Stimulated activated CD4-positive, alpha-beta T cell treated with anti-CD3 and anti-CD28 coated beads, Interleukin-12 subunit alpha, Interleukin-12 subunit beta, amount 100 ng/mL, for 24 hours (primary cell): ENCODE measurements at regions not wholly inside any gene's neighbourhood (a gene's known extent, or its start where the extent isn't known, plus 50 kb on each side); places are given as distances from the start of the nearest gene placed in this dataset.

Source experiments
- DNase-seq, 2 experiments: peaks; one replicate each; pipeline ENCODE4 v3.0.0-alpha.2; 2020; ENCODE audit warnings: low read depth in 2 of 2

DNA sequence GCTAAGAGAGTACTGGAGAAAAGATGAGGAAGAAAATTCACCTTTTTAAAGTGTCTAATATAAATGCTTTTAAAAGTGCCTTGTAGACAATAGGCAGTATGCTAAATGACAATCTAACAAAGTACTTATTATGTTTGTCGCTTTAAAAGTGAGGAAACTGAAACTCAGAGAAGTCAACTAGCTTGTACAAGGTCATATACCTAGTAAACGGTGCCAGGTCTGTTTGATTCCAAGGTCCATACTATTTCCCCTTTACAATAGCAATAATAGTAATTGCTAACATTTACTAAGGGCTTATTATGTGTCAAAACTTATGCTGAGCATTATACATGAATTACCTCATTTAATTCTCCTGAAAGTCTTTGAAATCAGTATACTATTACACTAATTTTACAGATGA is 328.6 kb upstream of the SLC24A2 start:
- DNase-seq, result no peak

GRCh38 chr9:20114974-20115373 is 326.1 kb upstream of the SLC24A2 start:
- no peak for DNase-seq

GRCh38 chr9:20112205-20112783 is 323.5 kb upstream of the SLC24A2 start:
- no peak for DNase-seq

DNA sequence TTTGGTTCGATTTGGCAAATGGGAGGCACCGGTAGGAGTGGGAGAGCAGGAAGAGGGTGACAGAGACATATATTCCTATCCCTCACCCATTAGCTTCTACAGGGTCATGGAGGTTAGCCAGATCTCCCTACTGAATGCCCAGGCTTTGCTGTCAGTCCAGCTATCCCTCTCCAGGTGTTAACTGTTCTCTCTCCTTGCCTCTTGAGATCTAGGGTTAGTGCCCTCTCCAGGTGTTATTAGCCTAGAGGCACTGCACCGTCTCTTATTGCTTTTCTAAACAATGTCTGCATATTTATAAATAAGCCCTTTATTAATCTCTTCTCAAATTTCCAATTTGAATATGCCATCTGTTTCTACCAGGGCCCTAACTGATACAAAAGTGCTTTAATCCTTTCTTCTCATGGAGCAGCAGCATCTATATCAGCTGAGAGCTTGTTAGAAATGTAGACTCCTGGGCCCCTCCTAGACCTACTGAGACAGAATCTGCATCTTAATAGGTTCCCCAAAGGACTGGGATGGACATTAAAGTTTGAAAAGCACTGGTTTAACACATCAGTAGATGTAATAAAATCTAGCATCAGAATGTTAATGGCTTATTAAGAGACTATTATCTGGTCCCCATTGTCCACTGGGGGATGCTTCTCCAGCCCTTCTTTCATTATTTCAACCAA is 322.5 kb upstream of the SLC24A2 start:
- DNase-seq, result no peak

DNA sequence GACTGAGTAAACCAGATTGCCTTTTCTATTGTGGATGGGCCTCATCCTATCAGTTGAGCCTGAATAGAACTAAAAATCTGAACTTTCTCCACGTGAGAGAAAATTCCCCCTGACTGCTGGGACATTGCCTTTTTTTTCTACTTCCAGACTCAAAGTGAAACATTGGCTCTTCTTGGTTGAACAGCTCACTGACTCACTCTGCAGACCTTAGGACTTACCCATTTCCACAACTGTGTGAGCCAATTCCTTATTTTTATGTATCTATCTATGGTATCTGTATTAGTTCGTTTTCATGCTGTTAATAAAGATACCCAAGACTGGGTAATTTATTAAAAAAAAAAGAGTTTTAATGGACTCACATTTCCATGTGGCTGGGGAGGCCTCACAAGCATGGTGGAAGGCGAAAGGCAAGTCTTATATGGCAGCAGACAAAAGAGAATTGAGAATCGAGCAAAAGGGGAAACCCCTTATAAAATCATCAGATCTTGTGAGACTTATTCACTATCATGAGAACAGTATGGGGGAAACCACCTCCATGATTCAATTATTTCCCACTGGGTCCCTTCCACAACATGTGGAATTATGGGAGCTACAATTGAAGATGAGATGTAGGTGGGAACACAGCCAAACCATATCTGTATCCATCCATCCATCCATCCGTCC is 306.7 kb upstream of the SLC24A2 start:
- DNase-seq, result no peak

- no peak for DNase-seq
Observed at GRCh38 chr9:20092561-20092960, 303.7 kb upstream of the SLC24A2 start.

DNA sequence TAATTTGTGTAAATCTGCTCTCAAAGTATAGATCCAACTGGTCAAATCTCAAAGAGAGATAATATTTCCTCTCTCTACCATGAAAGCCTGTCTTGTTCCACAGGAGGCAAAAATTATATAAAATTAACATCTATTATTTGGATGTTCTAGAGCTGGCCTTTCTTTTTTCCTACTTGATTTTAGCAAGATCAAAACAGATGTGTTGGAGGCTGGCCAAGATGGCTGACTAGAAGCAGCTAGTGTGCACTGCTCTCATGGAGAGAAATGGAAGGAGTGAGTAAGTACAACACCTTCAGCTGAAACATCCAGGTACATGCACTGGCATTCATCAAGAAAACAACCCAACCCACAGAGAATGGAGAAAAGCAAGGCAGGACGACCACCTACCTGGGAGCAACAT is 298.6 kb upstream of the SLC24A2 start:
- no peak for DNase-seq

DNA sequence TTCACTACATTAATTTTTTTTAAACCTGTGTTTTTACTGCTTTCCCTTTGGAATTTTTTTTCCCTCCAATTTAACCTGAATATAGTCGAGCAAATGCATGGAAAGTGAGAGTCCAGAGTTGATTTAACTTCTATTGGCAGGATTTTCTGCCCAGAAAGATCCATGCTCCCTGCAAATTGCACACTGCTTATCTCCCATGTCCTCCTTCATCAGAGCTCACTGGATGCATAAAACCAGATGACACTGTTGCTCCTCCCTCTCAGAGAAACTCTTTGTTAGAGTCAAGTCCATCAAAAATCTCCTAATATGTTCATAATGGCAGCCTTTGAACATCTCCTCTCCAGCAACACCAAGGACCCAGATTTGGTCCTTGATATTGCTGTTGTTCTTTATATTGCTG is 297.0 kb upstream of the SLC24A2 start:
- no peak for DNase-seq

DNA sequence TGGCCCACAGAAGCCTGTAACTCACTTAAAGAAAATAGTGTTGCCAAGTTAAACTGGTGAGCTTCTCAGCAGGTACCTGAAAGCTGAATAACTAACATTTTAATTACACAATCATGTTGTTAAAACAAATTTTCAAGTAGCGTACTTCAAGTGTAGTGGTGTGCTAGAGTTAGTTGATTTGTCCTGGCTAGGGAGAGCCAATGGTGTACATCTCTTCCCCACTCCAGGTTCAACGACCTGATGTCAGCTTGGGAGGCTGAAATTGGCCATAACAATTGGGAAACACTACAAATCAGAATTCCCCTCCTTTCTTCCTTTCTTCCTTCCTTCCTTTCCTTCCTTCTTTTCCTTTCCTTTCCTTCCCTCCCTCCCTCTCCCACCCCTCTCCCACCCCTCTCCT is 295.3 kb upstream of the SLC24A2 start:
- no peak for DNase-seq

- DNase-seq, result no peak
Observed at GRCh38 chr9:20083390-20083789, 294.6 kb upstream of the SLC24A2 start.

- no peak for DNase-seq
Observed at GRCh38 chr9:20082831-20083230, 294.0 kb upstream of the SLC24A2 start.

GRCh38 chr9:20082406-20082805 is 293.6 kb upstream of the SLC24A2 start:
- no peak for DNase-seq

- DNase-seq, result no peak
Observed at GRCh38 chr9:20078246-20078645, 289.4 kb upstream of the SLC24A2 start.

DNA sequence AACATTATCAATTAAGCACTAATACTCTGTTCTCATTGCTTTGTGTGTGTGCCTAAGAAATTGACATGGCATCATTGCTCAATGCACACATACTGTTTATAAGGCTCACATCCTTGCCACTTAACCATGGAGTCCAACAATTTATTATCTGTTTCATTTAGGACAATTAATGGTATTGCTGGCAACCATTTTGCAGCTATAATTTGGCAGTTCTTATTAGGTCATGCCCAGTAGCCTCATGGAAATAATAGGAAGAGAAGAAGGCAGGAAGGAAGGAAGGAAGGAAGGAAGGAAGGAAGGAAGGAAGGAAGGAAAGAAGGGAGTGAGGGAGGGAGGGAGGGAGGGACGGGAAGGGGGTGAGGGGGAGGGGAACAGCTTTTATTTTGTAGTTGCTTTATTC is 285.5 kb upstream of the SLC24A2 start:
- no peak for DNase-seq

- DNase-seq, result no peak
Observed at GRCh38 chr9:20070336-20070735, 281.5 kb upstream of the SLC24A2 start.

DNA sequence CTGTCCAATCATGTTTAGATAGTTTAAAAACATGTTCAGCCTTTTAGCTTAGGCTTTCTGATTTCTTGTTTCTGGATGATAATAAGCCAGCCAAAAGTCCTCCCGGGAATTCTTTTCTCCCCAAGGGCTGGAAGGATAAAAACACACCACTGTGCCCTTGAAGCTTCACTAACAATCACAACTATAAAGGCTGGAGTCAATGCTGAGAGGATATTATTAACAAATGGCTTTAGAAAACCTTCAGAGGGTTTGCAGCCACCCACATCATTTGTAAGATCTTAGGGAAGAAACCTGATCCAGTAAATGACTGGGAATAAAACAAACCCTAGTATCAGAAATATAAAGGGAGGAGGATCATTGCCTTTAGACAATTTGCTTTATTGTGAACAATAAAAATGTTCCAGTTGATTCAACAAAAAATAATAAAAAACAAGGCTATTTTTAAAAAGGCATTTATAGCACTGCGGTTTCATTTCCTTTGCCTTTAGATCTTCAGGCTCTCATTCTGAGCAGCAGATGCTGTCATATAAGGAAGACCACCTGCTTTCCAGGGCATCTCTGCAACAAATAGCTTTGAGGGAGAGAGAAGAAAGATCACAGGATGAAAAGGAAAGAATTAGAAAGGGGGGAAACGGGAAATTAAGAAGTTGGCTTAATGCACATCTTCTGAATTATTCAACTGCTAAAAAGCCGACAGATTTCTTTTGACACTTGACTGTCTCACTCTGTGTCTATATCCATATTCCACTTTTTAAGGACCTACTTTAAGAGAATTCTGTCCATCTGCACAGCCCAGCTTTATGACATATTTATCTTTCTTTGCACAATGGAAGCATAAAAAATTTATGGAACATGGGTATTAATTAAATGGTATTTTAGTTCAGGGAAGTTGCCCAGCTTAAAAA is 277.2 kb upstream of the SLC24A2 start:
- DNase-seq, result no peak

- no peak for DNase-seq
Observed at GRCh38 chr9:20065046-20065445, 276.2 kb upstream of the SLC24A2 start.

GRCh38 chr9:20054734-20055133 is 265.9 kb upstream of the SLC24A2 start:
- DNase-seq, result no peak

- no peak for DNase-seq
Observed at GRCh38 chr9:20048985-20049384, 260.1 kb upstream of the SLC24A2 start.

GRCh38 chr9:20048437-20048836 is 259.6 kb upstream of the SLC24A2 start:
- no peak for DNase-seq

GRCh38 chr9:20044686-20045085 is 255.8 kb upstream of the SLC24A2 start:
- DNase-seq, result no peak

DNA sequence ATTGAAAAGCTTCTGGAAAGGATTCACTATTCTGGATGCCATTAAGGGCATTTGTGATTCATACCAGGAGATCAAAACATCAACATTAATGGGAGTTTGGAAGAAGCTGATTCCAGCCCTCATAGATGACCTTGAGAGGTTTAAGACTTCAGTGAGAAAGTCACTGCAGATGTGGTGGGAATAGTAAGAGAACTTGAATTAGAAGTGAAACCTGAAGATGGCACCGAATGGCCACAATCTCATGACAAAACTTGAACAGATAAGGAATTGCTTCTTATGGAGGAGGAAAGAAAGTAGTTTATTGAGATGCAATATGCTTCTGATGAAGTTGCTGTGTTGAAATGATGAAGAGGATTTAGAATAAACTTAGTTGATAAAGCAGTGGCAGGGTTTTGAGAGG is 254.6 kb upstream of the SLC24A2 start:
- DNase-seq, result no peak
